Activated B cell treated with CpG ODN at 0.5 μM for 24 hours (primary cell): ENCODE measurements at regions not wholly inside any gene's neighbourhood (a gene's known extent, or its start where the extent isn't known, plus 50 kb on each side); places are given as distances from the start of the nearest gene placed in this dataset.
"Not testable (repeated sequence)": the region's sequence is repeated elsewhere in the genome, so short reads cannot be mapped to it uniquely, and the experiment has no call there.

Experiments used
- ATAC-seq: fragments of 200-7000 bp; cut with Tn5 transposase; one replicate; pipeline ENCODE4 v1.10.0; 2021; ENCODE audit warnings: low read depth, mild to moderate bottlenecking, moderate library complexity
- CTCF ChIA-PET: fragments of 350-600 bp; sonication (Branson Sonifier 250); formaldehyde crosslinking; loops from one replicate; lab custom pipeline; 2021; ENCODE audit warnings: antibody characterized with exemption; lab: Charles Lee
- POLR2A ChIA-PET: fragments of 350-600 bp; sonication (Branson Sonifier 250); formaldehyde crosslinking; loops from one replicate; lab custom pipeline; 2021; ENCODE audit warnings: antibody characterized with exemption; lab: Charles Lee
- DNase-seq: peaks from one replicate; pipeline ENCODE4 v3.0.0; 2022
- H3K27ac Mint-ChIP-seq: one replicate; pipeline ENCODE4 v1.8.0; 2020; ENCODE audit warnings: mixed read lengths
- H3K27me3 Mint-ChIP-seq: one replicate; pipeline ENCODE4 v1.8.0; 2021; ENCODE audit warnings: mixed read lengths
- H3K36me3 Mint-ChIP-seq: one replicate; pipeline ENCODE4 v1.8.0; 2021; ENCODE audit warnings: low read depth, mixed read lengths
- H3K4me1 Mint-ChIP-seq: one replicate; pipeline ENCODE4 v1.8.0; 2021; ENCODE audit warnings: mixed read lengths
- H3K4me3 Mint-ChIP-seq: one replicate; pipeline ENCODE4 v1.8.0; 2020; ENCODE audit warnings: mild to moderate bottlenecking, mixed read lengths
- H3K9me3 Mint-ChIP-seq: one replicate; pipeline ENCODE4 v1.8.0; 2020; ENCODE audit warnings: mixed read lengths
- CTCF ChIP-seq: fragments of 200-600 bp; IDR thresholded peaks from one replicate; pipeline ENCODE4 v1.8.0; 2022; ENCODE audit warnings: antibody characterized with exemption, mild to moderate bottlenecking
- intact Hi-C: fragments of 100-400 bp; cut with micrococcal nuclease; formaldehyde crosslinking; loops from one replicate; pipeline ENCODE4 v1.15.1; 2024

DNA sequence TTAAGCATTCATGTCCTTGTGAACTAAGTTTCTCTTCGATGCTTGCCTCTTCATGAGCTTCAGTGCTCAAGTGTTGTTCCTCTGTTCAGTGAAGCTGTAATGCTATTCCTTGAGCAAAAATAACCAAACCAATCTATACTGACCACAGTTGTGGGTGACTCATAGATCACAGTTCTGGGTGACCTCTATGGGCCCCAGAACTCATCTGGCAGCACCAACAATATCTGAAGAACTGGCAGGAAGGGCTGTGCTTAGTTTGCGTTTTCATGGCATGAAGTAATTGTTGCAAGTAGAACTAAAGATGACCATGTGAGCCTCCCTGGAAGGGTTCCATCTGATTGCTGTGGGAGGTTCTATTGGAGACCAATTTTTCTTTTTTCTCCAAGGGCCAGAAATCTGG is 106.2 kb downstream of the CCNG2 start:
- H3K36me3 Mint-ChIP-seq, result peaks cover 3% of the 10 kb centered on the region
- intact Hi-C loops, result no loop called here
- no peak overlapping the region for H3K4me3 Mint-ChIP-seq
- CTCF ChIA-PET, result no interaction called here
- H3K9me3 Mint-ChIP-seq, result peaks cover 6% of the 10 kb centered on the region
- DNase-seq (no peak), ATAC-seq (no peak)
- H3K27ac Mint-ChIP-seq, result no peak overlapping the region
- H3K4me1 Mint-ChIP-seq, result no peaks in the 10 kb centered on the region
- POLR2A ChIA-PET, result no interaction called here
- no peak for TF ChIP-seq CTCF
- H3K27me3 Mint-ChIP-seq, result no peaks in the 10 kb centered on the region

DNA sequence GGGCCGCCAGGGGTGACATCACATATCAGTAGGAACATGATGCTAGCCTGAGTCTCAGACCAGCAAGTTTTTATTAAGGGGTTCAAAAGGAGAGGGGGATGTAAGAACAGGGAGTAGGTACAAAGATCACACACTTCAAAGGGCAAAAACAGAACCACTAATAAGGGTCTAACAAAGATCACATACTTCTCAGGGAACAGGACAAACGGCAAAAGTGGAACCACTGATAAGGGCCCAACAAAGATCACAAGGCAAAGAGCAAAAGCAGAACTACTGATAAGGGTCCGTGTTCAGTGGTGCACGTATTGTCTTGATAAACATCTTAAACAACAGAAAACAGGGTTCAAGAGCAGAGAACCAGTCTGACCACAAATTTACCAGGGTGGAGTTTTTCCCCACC is 107.0 kb downstream of the CCNG2 start:
- H3K36me3 Mint-ChIP-seq, H3K27me3 Mint-ChIP-seq, POLR2A ChIA-PET, H3K9me3 Mint-ChIP-seq, H3K27ac Mint-ChIP-seq, H3K4me3 Mint-ChIP-seq, ATAC-seq, intact Hi-C loops, DNase-seq, CTCF ChIA-PET, H3K4me1 Mint-ChIP-seq: not testable (repeated sequence)

- no peak overlapping the region for H3K4me3 Mint-ChIP-seq
- POLR2A ChIA-PET, result no interaction called here
- ATAC-seq (no peak), DNase-seq (no peak)
- peaks cover 3% of the 10 kb centered on the region for H3K36me3 Mint-ChIP-seq
- H3K27me3 Mint-ChIP-seq, result peaks cover 3% of the 10 kb centered on the region
- TF ChIP-seq CTCF, result no peak
- no peaks in the 10 kb centered on the region for H3K4me1 Mint-ChIP-seq
- H3K9me3 Mint-ChIP-seq, result peaks cover 6% of the 10 kb centered on the region
- intact Hi-C loops, result no loop called here
- CTCF ChIA-PET, result no interaction called here
- H3K27ac Mint-ChIP-seq, result no peak overlapping the region
Measured at GRCh38 chr4:77264826-77265225, 107.8 kb downstream of the CCNG2 start.

DNA sequence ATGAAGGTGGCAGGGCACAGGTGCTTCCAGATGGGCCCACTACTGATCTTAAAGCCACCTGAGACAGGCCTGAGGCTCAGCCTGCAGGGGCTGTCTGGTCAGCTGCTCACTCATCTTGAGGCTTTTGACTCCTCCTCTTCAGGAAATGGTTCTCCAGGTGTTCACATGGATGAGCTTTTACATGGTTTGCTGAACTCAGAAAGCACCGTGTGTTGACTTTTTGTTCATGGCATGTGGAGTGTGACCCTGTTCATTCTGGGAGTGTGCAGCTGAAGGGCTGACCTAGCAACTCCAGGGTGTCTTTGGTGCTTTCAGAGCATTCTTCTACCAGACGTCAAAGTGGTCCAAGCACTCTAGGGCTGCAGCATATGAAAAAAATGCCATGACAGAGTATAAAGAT is 111.1 kb downstream of the CCNG2 start:
- no peak for DNase-seq
- Mint-ChIP-seq H3K36me3 (peaks cover 3% of the 10 kb centered on the region), H3K4me3 (no peak overlapping the region), H3K27me3 (peaks cover 3% of the 10 kb centered on the region), H3K9me3 (peaks cover 6% of the 10 kb centered on the region), H3K4me1 (no peaks in the 10 kb centered on the region), H3K27ac (no peak overlapping the region)
- ChIA-PET CTCF (no interaction called here), POLR2A (no interaction called here)
- intact Hi-C loops, result no loop called here
- no peak for ATAC-seq
- TF ChIP-seq CTCF, result no peak

- ChIA-PET CTCF (no interaction called here), POLR2A (no interaction called here)
- no peak for DNase-seq
- Mint-ChIP-seq H3K4me1 (no peaks in the 10 kb centered on the region), H3K9me3 (peaks cover under 1% of the 10 kb centered on the region), H3K27me3 (peaks cover 3% of the 10 kb centered on the region), H3K4me3 (no peak overlapping the region), H3K27ac (no peak overlapping the region), H3K36me3 (no peaks in the 10 kb centered on the region)
- no peak for TF ChIP-seq CTCF
- ATAC-seq, result no peak
- intact Hi-C loops, result no loop called here
Measured at GRCh38 chr4:77269505-77269904, 112.5 kb downstream of the CCNG2 start.

GRCh38 chr4:77273412-77273811 is 116.4 kb downstream of the CCNG2 start:
- intact Hi-C loops, result no loop called here
- no peaks in the 10 kb centered on the region for H3K36me3 Mint-ChIP-seq
- ATAC-seq, result no peak
- no peak for TF ChIP-seq CTCF
- H3K27ac Mint-ChIP-seq, result no peak overlapping the region
- H3K4me1 Mint-ChIP-seq, result no peaks in the 10 kb centered on the region
- CTCF ChIA-PET, result no interaction called here
- no peak overlapping the region for H3K4me3 Mint-ChIP-seq
- POLR2A ChIA-PET, result no interaction called here
- H3K27me3 Mint-ChIP-seq, result peaks cover 4% of the 10 kb centered on the region
- DNase-seq, result no peak
- H3K9me3 Mint-ChIP-seq, result no peaks in the 10 kb centered on the region

GRCh38 chr4:77279114-77279513 is 122.1 kb downstream of the CCNG2 start:
- CTCF ChIA-PET, result not testable (repeated sequence)

More at GRCh38 chr4:77279114-77279513, 122.1 kb downstream of the CCNG2 start:
- intact Hi-C loops, H3K27ac Mint-ChIP-seq, H3K27me3 Mint-ChIP-seq, POLR2A ChIA-PET, H3K4me3 Mint-ChIP-seq, H3K36me3 Mint-ChIP-seq, H3K9me3 Mint-ChIP-seq, H3K4me1 Mint-ChIP-seq, DNase-seq, ATAC-seq: not testable (repeated sequence)
